Stimulated activated naive CD4-positive, alpha-beta T cell treated with Interleukin-2 at 50 U/mL for 16 hours (primary cell): ENCODE measurements at regions not wholly inside any gene's neighbourhood (a gene's known extent, or its start where the extent isn't known, plus 50 kb on each side); places are given as distances from the start of the nearest gene placed in this dataset.
"Not testable (repeated sequence)": the region's sequence is repeated elsewhere in the genome, so short reads cannot be mapped to it uniquely, and the experiment has no call there.

Source experiments
- DNase-seq: peaks from one replicate; lab custom pipeline; 2025; lab: John Stamatoyannopoulos, UW

- DNase-seq: no peak
These were observed 190.2 kb upstream of the CDH11 start for GRCh38 chr16:65312071-65312470.

- DNase-seq: not testable (repeated sequence)
These were observed 188.6 kb upstream of the CDH11 start for GRCh38 chr16:65310491-65310890.

DNA sequence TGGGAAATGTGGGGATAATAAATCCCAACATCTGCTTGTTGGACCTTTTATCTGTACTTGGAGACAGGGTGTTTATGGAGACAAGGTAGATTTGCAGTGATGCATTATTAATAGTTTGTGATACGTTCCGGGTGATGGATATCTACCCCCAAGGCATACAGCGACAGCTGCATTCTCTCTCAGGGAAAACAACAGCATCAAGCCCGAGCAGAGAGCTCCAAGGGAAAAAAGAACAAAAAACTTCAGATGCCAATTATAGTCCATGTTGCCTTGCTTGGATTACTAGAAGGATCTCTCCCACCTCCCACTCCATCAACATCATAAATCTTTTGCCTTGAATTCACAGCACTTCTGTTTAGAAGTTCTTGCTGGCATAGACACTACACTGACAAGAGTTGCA is 187.5 kb upstream of the CDH11 start:
- no peak for DNase-seq

DNA sequence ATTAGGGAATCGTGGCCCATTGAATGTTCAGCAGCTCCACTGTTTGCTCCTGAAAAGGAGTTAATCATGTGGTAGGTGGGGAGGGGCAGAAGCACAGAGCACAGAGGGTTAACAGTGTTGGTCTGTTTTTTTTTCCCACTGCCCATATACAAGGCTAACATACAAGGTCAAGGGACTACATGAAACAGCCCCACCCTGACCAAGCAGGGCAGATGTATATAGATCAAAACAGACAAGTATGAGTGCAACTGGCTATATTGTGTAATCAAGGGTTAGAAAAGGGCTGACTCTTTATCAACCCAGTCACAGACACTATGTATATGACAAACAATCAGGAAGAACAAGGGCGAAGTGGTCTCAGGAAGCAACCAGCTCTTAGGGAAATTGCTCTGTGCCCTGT is 186.6 kb upstream of the CDH11 start:
- no peak for DNase-seq

DNA sequence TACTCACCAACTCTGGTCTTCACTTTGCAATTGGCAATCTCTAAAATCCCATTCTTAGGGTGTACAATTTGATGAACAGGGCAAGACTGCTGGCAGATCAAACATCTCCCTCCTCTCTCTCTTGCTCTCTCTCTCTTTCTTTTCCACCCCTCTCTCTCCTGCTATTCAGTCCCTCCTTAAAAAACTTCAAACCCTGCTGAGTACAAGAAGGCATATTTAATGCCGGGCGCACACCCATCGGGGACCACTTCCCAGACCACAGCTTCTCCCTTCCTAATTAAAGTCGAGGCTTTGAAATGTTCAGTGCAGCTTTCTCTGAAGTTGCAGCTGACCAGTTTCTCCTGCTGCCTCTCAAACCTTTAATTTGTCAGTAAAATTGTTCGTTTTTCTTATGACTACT is 185.4 kb upstream of the CDH11 start:
- no peak for DNase-seq

GRCh38 chr16:65306722-65307121 is 184.9 kb upstream of the CDH11 start:
- no peak for DNase-seq

GRCh38 chr16:65306300-65306699 is 184.4 kb upstream of the CDH11 start:
- no peak for DNase-seq

- no peak for DNase-seq
These were observed 183.6 kb upstream of the CDH11 start for GRCh38 chr16:65305266-65305959.

GRCh38 chr16:65301029-65301428 is 179.2 kb upstream of the CDH11 start:
- no peak for DNase-seq

GRCh38 chr16:65297453-65297852 is 175.6 kb upstream of the CDH11 start:
- DNase-seq: no peak

GRCh38 chr16:65295527-65295926 is 173.7 kb upstream of the CDH11 start:
- no peak for DNase-seq

GRCh38 chr16:65294708-65295107 is 172.8 kb upstream of the CDH11 start:
- no peak for DNase-seq

DNA sequence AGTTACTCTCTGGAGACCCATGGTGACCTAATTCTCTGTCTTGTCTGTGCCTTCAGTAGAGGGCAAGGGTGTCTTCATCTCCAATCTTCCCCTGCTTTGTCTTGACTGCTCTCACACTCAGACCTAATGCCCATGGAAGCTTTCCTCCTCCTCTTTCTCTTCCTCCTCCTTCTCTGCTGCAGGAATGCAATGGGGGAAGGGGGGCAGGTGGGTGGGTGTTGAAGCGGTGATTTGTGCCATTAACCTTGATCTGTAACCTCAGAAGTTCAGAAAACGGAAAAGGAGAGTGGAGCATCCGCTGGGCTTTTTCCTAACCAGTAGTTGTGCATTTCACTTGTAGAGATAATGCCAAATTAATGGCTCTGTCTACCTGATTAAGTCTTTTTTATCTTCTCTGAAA is 172.3 kb upstream of the CDH11 start:
- DNase-seq: no peak

- DNase-seq: no peak
These were observed 167.2 kb upstream of the CDH11 start for GRCh38 chr16:65289022-65289421.

GRCh38 chr16:65287307-65287706 is 165.4 kb upstream of the CDH11 start:
- DNase-seq: no peak

DNA sequence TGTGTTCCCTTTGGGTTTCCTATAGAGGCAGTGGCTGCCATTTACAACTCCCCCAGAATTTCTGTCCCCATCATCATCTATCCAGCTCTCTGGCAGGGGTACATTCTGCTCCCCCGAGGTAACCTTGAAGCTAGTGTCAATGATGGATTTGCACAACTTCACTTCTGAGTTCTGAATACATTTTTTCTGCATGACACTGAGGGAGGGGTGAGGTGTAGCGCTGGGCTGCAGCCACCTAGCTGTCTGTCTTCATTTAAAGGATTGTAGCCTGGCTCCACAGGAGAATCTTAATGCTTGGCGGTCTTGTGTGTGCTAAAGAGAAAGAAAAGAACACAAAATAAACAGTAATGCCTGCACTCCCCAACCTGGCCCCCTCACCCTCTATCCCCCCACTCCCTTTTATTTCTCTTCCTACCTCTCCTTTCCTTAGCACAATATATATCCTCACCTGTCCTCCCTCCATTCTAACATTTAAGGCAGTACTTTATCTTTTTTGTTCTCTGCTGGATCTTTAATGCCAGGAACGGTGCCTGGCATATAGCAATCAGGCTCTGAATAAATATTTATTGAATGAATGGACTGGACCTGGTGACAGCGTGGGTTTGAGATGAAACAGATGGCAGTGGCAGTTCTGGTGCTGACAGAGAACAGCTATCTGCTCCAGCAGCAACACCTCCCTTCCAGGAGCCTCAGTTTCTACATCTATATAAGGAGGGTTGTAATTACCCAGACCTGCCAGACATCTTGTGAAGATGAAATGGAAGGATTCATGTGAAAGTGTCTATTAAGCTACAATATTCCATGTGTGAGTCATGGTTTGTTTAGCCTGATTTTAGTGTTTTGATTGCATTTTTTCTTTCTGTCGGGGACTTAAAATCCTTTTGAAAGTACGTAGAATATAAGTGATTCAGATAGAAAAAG is 163.5 kb upstream of the CDH11 start:
- DNase-seq: no peak

DNA sequence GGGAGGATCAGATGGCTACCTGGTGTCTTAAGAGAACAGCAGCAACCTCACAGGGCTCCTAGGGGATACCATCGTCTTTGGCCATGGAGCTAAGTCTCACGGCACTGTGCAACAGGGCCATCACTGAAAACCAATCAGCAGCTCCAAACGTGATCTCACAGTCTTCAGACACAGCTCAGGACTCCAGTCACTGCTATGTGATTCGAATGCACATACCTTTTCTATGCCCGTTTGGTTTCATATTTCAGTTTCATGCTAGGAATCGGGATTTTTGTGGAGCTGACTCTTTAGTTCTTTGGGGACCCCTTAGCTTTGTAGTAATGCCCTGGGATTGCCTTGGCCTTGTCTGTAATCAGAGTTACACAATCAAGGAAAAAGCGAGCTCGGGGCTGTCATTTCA is 162.8 kb upstream of the CDH11 start:
- no peak for DNase-seq

DNA sequence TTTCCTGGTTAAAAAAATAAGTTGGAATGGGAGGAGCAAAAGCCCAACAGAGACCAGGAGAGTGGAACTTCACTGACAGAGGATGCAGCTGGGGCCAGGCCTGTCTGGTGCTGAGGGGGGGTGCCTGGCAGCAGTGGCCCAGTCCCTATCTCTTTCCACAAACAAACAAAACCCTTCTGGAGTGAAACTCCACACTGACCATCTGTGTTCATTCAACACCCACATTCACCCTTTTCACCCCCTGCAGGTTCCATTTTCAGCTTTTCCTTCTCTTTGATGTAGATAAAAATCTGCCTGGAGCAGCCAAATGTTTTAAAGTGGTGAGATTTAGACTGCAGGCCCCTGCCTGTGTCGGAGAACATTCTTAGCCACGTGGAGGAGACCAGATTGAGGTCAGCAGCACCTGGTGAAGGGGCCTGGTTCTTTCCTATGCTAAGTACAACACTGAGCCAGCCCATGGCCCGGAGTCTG is 161.4 kb upstream of the CDH11 start:
- DNase-seq: no peak

- no peak for DNase-seq
These were observed 159.7 kb upstream of the CDH11 start for GRCh38 chr16:65281586-65281985.

DNA sequence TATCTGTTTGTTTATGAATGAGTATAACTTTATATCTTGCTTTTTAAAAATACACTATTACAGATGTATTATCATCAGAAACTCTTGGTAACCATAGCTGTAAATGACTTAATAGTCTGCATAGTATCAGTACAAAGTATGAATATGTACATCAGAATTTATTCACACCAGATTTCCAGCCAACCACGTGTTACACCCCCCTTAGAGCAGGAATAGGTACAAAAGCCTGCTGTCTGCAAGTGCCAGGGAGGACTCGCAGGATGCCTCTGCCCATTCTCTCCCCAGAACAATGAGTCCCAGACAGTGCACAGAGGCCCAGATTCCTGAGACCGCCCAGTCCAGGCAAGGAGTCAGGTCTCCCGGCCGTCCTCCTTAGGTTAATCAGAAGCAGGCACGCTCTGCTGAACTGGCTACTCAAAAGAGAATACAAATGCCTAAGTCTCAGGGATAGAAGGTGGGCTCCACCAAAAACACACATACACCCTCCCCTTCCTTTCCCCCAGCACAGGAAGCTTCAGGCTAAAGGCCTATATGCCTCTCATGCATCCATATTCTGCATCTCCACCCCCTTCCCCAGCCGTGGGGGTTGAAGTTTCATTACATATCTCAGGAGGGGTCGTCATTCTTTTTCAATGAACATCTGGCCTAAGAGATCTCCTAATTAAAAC is 159.1 kb upstream of the CDH11 start:
- no peak for DNase-seq

DNA sequence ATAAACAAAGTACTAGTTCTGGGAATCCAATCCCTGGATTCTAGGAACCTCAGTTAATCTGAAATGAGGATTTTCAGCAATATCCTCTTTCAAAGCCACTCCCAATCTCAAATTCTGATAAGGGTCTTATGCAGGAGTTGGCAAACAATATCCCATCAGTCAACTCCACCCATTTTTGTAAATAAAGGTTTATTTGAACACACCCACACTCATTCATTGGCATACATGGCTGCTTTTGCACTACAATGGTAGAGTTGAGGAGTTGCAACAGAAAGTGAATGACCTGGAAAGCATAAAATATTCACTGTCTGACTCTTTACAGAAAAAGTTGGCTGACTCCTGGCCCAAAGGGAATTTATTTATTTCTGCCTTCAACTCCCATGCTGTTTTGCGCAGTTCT is 157.7 kb upstream of the CDH11 start:
- DNase-seq: no peak

DNA sequence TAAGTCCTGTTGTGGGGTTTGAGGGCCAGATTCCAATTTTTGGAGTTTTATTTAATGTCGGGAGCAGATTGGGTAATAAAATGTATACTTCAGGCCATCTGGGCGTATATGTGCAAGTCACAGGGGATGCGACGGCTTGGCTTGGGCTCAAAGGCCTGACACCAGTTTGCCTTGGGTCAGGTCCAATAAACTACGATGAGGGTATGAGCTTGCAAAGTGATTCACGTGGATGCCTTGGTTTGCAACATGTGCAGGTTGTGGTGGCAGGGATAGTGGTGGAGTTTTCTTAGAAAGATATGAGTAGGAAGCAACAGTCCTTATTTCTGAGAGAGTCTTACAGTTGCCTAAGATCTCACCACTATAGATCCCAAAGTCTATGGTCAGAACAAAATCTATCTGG is 157.0 kb upstream of the CDH11 start:
- DNase-seq: no peak

GRCh38 chr16:65274566-65274965 is 152.7 kb upstream of the CDH11 start:
- no peak for DNase-seq
